ENCODE measurements at regions not wholly inside any gene's neighbourhood (a gene's known extent, or its start where the extent isn't known, plus 50 kb on each side); places are given as distances from the start of the nearest gene placed in this dataset.
A peak's percentile ranks its signal among the peaks of the same experiment; 100 is the strongest.

- DNase-seq: no peak
These were observed 225.9 kb downstream of the SEC14L1 start for GRCh38 chr17:77366558-77367245.

- no peak for DNase-seq
These were observed 228.8 kb downstream of the SEC14L1 start for GRCh38 chr17:77369544-77369971.

GRCh38 chr17:77370586-77370985 is 229.8 kb downstream of the SEC14L1 start:
- DNase-seq: no peak

GRCh38 chr17:77371117-77371887 is 230.5 kb downstream of the SEC14L1 start:
- DNase-seq: no peak

DNA sequence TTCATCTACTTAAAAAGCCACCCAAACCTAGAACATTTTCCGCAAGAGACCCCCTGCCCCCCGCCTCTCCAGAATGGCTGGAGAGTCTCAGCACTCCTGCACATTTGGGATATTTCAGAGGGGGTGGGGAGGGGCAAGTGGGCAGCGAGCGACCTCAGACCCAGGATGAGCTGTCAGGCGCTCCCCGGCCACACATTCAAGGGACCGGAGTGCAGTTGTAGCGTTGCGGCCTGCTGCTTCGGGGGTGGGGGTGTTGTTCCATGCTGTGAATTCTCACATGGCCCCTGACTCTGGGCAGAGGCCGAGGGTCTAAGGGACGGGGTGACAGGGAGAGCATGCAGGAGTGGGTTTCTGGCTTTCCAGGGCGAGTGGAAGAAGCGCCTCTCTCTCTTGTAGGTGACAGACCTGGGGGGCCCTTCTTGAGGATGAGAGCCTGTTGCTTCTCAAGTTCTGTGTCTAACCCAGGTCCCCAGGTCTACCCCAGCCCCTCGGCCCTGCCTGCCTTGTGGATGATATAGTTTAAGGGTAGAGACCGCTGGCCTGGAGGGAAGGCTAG is 231.2 kb downstream of the SEC14L1 start:
- DNase-seq: no peak

DNA sequence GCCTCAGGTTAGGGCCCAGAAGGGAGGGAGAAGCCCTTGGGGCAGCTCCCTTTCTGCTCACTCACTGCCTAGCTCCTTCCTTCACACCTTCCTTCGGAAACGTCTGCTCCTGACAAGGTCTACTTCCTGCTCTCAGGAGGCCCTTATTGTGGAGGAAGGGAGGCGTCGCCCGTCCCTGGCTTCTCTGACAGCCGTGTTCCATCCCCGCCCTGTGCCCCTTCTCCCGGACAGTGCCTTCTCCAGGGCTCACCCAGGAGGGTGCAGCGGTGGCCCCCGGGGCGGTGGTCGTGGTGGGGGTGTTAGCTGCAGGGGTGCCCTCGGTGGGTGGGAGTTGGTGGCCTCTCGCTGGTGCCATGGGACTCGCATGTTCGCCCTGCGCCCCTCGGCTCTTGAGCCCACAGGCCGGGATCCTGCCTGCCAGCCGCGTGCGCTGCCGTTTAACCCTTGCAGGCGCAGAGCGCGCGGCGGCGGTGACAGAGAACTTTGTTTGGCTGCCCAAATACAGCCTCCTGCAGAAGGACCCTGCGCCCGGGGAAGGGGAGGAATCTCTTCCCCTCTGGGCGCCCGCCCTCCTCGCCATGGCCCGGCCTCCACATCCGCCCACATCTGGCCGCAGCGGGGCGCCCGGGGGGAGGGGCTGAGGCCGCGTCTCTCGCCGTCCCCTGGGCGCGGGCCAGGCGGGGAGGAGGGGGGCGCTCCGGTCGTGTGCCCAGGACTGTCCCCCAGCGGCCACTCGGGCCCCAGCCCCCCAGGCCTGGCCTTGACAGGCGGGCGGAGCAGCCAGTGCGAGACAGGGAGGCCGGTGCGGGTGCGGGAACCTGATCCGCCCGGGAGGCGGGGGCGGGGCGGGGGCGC is 231.9 kb downstream of the SEC14L1 start:
- peak; percentile 58 for DNase-seq

GRCh38 chr17:77373299-77374169 is 232.8 kb downstream of the SEC14L1 start:
- DNase-seq: peak; percentile 27

GRCh38 chr17:77374170-77374936 is 233.6 kb downstream of the SEC14L1 start:
- DNase-seq: peak; percentile 72

DNA sequence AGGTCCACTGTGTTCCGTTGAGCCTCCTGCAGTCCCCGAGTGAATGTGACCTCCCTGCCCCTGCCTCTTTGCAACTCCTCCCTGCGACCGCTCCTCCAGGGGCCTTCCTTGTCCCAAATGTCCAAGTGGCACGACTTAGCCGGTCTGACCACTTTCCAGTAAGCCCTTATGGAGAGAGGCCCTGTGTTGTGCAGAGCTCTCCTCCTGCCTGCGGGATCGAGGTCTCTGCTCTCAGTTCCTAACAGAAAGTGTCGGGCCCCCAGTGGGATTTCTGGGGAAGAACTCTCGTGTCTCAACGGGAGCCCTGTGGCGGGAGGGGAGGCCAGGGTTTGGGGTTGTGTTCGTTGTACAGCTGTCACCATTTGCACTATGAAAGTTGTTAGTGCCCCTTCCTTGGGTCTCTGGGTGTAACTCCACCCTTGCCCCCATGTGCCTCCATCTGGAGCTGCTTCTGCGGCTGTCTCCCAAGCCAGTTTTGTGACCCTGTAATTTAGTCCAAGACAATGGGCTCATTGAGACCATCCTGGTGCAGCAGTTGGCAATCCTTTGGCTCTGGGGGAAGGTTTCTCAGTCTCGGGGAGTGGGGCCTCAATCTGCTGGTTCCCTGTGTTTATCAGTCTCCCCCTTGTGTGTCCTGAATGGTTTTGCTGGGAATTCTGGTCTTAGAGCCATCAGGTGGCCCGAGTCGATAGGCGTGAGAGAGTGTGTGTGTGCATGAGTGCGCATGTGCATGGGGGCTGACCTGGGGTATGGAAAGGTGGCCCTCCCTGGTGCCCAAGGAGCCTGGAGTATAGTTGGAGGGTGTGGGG is 234.5 kb downstream of the SEC14L1 start:
- DNase-seq: no peak

GRCh38 chr17:77375917-77376651 is 235.3 kb downstream of the SEC14L1 start:
- DNase-seq: peak; percentile 68

DNA sequence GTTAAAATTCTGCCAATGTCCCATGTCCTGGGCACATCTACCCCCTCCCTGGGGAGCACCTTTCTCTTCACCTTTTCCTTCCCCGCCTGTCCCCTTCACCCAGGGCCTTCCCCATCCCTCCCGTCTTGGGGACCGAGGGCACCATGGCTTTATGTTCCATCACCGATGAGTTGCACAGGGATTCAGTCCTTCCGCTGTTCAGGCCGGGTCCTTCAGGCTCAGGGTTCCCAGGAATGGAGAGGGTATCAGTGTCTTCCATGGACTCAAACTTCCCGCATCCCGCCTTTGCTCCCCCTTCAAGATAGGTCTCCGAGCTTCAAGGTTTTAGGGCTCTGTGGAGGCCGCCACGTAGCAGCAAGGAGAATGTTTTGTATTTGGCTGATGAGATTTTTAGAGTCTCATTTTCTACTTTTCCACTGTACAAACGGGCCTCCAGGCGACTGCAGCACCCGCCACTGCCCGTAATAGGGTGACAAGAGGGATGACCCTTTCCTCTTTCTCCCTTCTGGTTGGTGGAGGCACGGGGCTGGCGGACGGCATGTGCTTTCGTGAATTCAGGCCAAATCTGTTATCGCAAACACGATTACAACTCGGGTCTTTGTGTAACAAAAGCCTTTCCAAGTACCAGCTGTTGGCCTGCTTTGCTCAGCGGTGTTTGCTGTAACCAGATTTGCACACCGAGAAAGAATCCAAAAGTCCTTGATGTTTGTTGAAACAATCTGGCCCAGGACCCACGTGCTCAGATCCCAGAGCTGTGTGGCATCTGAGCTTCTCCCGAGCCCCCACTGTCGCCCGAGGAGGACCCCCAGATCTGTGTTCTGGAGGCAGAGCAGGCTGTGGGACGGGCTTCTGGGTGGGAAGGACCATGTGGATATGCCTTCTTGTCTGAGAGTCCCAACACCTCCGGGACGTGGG is 236.3 kb downstream of the SEC14L1 start:
- no peak for DNase-seq

DNA sequence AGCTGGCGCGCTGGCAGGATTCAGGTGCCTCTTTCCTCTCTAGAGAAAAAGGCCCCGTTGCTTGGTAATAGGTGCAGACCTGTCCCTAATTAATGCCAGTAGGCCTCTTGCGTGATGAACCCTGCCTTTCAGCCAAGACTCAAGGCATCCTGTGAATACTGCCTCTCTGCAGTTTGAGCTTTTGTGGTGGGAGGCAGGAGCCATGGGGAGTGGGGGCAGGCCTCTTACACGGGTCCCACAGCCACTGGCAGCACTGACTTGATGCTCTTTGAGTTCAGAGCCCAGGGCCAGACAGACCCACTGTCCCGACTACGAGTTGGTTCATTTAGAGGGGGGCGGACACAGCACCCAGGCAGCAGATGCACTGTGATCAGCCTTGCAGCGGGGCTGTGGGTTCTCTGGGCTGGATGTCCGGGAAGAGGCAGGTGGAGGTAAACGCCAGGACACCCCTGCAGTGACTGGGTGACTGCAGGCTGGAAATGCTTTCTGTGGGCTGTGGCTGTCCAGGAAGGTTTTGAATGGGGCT is 237.0 kb downstream of the SEC14L1 start:
- no peak for DNase-seq

GRCh38 chr17:77378318-77379064 is 237.7 kb downstream of the SEC14L1 start:
- no peak for DNase-seq

DNA sequence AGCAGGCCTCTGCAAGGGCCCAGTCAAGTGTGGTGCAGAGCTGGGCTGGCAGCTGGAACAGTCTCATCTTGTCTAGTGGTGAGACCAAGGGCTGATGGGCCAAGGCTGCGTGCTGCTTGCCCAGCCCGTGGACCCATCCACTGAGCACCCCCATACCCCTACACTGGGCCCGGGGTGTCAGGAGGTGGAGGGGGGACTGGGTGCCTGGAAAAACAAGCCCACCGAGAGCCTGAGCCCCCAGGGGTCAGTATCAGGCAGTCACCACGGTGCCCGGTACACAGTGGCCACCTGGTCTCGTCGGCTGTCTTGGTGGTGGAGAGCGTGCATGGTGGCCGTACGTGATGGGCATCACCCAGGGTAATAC is 238.3 kb downstream of the SEC14L1 start:
- no peak for DNase-seq

- DNase-seq: no peak
These were observed 239.1 kb downstream of the SEC14L1 start for GRCh38 chr17:77379832-77380231.

DNA sequence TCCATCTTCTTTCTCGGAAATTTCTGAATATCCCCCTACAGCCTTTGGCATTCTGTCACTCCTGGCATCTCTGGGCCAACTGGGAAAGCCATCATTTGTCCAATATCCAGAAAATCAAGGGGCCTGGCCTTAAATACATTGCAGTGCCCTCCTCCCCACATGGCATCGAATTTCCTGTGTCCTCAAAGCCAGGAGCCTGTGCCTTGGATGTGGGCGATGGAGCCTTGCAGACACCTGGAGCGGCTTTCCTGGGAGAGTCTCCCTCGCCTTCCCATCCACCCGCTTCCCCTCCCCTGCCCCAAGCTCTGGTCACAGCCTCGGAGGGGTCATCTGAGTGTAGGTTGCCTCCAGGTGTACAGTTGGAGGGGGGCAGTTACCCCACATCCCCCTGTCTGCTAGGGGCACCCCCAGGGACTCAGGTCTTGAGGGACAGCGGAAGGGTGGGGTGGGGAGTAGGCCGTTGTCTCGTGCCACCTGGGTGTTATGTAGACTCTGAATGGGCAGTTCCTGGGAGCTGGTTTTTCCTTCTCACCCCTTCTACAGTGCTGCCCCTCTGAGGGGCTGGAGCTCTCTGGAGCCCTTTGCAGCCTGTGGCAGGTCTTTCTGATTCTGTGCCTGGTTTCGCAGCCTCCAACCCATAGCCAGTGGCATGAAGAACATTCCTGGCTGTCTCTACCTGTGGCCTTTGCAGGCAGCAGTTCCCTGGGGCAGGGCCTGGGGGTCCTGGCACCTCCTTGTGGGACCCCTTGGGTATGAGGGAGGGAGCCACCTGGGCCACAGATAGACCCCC is 239.8 kb downstream of the SEC14L1 start:
- no peak for DNase-seq

Measured in stimulated activated CD4-positive, alpha-beta T cell treated with anti-CD3 and anti-CD28 coated beads, Interleukin-4, amount 100 ng/mL, for 1 hour (primary cell).